H1 (cell line): ENCODE measurements at regions not wholly inside any gene's neighbourhood (a gene's known extent, or its start where the extent isn't known, plus 50 kb on each side); places are given as distances from the start of the nearest gene placed in this dataset.

Source experiments
- ATF3 ChIP-seq: IDR thresholded peaks from 2 replicates; pipeline ENCODE4 v1.6.1; 2011; ENCODE audit warnings: low read depth, mild to moderate bottlenecking, low read length; ENCODE audit not compliant: insufficient read depth
- BRCA1 ChIP-seq: IDR thresholded peaks from 2 replicates; pipeline ENCODE4 v1.6.1; 2012; ENCODE audit warnings: low read depth, low read length, improper control_type of control experiment
- TF ChIP-seq, protein P1 (sequence below): fragments of 300-600 bp; sonication (generic); IDR thresholded peaks from 2 replicates; pipeline ENCODE4 v1.7.1; 2012; ENCODE audit warnings: low read length, moderate library complexity, mild to moderate bottlenecking, inconsistent platforms; ENCODE audit not compliant: insufficient replicate concordance
- TF ChIP-seq, protein P2 (sequence below): IDR thresholded peaks from 2 replicates; pipeline ENCODE4 v1.6.1; 2011; ENCODE audit warnings: low read length, improper control_type of control experiment

GRCh38 chr18:22701795-22702194, 231.3 kb upstream of the RBBP8 start (continued):
- TF ChIP-seq, protein P1, sequence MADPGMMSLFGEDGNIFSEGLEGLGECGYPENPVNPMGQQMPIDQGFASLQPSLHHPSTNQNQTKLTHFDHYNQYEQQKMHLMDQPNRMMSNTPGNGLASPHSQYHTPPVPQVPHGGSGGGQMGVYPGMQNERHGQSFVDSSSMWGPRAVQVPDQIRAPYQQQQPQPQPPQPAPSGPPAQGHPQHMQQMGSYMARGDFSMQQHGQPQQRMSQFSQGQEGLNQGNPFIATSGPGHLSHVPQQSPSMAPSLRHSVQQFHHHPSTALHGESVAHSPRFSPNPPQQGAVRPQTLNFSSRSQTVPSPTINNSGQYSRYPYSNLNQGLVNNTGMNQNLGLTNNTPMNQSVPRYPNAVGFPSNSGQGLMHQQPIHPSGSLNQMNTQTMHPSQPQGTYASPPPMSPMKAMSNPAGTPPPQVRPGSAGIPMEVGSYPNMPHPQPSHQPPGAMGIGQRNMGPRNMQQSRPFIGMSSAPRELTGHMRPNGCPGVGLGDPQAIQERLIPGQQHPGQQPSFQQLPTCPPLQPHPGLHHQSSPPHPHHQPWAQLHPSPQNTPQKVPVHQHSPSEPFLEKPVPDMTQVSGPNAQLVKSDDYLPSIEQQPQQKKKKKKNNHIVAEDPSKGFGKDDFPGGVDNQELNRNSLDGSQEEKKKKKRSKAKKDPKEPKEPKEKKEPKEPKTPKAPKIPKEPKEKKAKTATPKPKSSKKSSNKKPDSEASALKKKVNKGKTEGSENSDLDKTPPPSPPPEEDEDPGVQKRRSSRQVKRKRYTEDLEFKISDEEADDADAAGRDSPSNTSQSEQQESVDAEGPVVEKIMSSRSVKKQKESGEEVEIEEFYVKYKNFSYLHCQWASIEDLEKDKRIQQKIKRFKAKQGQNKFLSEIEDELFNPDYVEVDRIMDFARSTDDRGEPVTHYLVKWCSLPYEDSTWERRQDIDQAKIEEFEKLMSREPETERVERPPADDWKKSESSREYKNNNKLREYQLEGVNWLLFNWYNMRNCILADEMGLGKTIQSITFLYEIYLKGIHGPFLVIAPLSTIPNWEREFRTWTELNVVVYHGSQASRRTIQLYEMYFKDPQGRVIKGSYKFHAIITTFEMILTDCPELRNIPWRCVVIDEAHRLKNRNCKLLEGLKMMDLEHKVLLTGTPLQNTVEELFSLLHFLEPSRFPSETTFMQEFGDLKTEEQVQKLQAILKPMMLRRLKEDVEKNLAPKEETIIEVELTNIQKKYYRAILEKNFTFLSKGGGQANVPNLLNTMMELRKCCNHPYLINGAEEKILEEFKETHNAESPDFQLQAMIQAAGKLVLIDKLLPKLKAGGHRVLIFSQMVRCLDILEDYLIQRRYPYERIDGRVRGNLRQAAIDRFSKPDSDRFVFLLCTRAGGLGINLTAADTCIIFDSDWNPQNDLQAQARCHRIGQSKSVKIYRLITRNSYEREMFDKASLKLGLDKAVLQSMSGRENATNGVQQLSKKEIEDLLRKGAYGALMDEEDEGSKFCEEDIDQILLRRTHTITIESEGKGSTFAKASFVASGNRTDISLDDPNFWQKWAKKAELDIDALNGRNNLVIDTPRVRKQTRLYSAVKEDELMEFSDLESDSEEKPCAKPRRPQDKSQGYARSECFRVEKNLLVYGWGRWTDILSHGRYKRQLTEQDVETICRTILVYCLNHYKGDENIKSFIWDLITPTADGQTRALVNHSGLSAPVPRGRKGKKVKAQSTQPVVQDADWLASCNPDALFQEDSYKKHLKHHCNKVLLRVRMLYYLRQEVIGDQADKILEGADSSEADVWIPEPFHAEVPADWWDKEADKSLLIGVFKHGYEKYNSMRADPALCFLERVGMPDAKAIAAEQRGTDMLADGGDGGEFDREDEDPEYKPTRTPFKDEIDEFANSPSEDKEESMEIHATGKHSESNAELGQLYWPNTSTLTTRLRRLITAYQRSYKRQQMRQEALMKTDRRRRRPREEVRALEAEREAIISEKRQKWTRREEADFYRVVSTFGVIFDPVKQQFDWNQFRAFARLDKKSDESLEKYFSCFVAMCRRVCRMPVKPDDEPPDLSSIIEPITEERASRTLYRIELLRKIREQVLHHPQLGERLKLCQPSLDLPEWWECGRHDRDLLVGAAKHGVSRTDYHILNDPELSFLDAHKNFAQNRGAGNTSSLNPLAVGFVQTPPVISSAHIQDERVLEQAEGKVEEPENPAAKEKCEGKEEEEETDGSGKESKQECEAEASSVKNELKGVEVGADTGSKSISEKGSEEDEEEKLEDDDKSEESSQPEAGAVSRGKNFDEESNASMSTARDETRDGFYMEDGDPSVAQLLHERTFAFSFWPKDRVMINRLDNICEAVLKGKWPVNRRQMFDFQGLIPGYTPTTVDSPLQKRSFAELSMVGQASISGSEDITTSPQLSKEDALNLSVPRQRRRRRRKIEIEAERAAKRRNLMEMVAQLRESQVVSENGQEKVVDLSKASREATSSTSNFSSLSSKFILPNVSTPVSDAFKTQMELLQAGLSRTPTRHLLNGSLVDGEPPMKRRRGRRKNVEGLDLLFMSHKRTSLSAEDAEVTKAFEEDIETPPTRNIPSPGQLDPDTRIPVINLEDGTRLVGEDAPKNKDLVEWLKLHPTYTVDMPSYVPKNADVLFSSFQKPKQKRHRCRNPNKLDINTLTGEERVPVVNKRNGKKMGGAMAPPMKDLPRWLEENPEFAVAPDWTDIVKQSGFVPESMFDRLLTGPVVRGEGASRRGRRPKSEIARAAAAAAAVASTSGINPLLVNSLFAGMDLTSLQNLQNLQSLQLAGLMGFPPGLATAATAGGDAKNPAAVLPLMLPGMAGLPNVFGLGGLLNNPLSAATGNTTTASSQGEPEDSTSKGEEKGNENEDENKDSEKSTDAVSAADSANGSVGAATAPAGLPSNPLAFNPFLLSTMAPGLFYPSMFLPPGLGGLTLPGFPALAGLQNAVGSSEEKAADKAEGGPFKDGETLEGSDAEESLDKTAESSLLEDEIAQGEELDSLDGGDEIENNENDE, result no peak
- TF ChIP-seq, protein P2, sequence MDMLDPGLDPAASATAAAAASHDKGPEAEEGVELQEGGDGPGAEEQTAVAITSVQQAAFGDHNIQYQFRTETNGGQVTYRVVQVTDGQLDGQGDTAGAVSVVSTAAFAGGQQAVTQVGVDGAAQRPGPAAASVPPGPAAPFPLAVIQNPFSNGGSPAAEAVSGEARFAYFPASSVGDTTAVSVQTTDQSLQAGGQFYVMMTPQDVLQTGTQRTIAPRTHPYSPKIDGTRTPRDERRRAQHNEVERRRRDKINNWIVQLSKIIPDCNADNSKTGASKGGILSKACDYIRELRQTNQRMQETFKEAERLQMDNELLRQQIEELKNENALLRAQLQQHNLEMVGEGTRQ, result no peak
- TF ChIP-seq BRCA1 (no peak), ATF3 (no peak)
- TF ChIP-seq, all 59 proteins: peak for 0
